ENCODE measurements at regions not wholly inside any gene's neighbourhood (a gene's known extent, or its start where the extent isn't known, plus 50 kb on each side); places are given as distances from the start of the nearest gene placed in this dataset.
"Not testable (repeated sequence)": the region's sequence is repeated elsewhere in the genome, so short reads cannot be mapped to it uniquely, and the experiment has no call there.

DNA sequence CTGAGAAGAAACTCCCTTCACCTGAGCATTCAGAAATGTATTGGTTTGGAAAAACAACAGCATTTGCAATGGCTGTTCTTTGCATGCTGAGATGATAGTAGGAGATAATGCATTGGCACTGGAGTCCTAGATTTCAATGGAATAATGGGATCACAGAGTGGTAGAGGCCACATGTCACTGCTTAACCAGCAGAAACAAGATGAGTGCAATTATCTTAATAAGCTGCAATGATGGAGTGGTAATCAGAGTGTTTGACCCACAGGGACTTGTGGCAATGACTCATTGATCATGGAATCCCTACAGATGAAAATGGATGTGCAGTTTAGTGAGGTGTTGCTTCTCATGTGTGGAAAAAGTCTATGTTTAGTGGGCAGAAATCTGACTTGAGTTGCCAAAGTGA is 218.8 kb upstream of the ZEB2 start:
- no TSS peak for BruUV-seq (replicated peaks)
- DNase-seq (ENCODE audit: low read depth, low spot score), result no peak
- CTCF ChIA-PET, result no interaction called here
- in situ Hi-C loops (cut with HindIII; ENCODE audit: low pct_unique_long_range_greater_than_20kb, low sequenced_read_pairs), result no loop called here
- H3K9me3 ChIP-seq (ENCODE audit: control insufficient read depth, insufficient read depth, low read depth, low read length), result no peaks in the 10 kb centered on the region
- intact Hi-C loops (cut with micrococcal nuclease; ENCODE audit: unreplicated experiment), result no loop called here
- no peak overlapping the region for H3K27ac ChIP-seq (ENCODE audit: low read length)
- no peak overlapping the region for H3K4me3 ChIP-seq (ENCODE audit: low read depth in 2 of 2, low read length in 2 of 2)
- no peaks in the 10 kb centered on the region for H3K27me3 ChIP-seq (ENCODE audit: control insufficient read depth, insufficient read depth, low read length)
- H3K36me3 ChIP-seq (ENCODE audit: control insufficient read depth, insufficient read depth, low read length), result no peaks in the 10 kb centered on the region
- POLR2A ChIA-PET, result no interaction called here
- TF ChIP-seq TCF7L2 (IDR thresholded peaks at IDR 0.05; ENCODE audit: low read depth, low read length) (no peak), POLR2AphosphoS5 (IDR thresholded peaks at IDR 0.05; ENCODE audit: low read depth, low read length) (no peak), SIN3A (IDR thresholded peaks at IDR 0.05; ENCODE audit: borderline replicate concordance, insufficient read depth, low read depth, low read length) (no peak)
- TF ChIP-seq, protein P1, sequence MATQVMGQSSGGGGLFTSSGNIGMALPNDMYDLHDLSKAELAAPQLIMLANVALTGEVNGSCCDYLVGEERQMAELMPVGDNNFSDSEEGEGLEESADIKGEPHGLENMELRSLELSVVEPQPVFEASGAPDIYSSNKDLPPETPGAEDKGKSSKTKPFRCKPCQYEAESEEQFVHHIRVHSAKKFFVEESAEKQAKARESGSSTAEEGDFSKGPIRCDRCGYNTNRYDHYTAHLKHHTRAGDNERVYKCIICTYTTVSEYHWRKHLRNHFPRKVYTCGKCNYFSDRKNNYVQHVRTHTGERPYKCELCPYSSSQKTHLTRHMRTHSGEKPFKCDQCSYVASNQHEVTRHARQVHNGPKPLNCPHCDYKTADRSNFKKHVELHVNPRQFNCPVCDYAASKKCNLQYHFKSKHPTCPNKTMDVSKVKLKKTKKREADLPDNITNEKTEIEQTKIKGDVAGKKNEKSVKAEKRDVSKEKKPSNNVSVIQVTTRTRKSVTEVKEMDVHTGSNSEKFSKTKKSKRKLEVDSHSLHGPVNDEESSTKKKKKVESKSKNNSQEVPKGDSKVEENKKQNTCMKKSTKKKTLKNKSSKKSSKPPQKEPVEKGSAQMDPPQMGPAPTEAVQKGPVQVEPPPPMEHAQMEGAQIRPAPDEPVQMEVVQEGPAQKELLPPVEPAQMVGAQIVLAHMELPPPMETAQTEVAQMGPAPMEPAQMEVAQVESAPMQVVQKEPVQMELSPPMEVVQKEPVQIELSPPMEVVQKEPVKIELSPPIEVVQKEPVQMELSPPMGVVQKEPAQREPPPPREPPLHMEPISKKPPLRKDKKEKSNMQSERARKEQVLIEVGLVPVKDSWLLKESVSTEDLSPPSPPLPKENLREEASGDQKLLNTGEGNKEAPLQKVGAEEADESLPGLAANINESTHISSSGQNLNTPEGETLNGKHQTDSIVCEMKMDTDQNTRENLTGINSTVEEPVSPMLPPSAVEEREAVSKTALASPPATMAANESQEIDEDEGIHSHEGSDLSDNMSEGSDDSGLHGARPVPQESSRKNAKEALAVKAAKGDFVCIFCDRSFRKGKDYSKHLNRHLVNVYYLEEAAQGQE (IDR thresholded peaks at IDR 0.05; ENCODE audit: insufficient read depth in 1 of 2, low read depth in 2 of 2, low read length in 1 of 2), result no peak
- TF ChIP-seq, protein P2, sequence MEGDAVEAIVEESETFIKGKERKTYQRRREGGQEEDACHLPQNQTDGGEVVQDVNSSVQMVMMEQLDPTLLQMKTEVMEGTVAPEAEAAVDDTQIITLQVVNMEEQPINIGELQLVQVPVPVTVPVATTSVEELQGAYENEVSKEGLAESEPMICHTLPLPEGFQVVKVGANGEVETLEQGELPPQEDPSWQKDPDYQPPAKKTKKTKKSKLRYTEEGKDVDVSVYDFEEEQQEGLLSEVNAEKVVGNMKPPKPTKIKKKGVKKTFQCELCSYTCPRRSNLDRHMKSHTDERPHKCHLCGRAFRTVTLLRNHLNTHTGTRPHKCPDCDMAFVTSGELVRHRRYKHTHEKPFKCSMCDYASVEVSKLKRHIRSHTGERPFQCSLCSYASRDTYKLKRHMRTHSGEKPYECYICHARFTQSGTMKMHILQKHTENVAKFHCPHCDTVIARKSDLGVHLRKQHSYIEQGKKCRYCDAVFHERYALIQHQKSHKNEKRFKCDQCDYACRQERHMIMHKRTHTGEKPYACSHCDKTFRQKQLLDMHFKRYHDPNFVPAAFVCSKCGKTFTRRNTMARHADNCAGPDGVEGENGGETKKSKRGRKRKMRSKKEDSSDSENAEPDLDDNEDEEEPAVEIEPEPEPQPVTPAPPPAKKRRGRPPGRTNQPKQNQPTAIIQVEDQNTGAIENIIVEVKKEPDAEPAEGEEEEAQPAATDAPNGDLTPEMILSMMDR (IDR thresholded peaks at IDR 0.05), result no peak
- no peak for ATAC-seq
- no peaks in the 10 kb centered on the region for H3K4me1 ChIP-seq (ENCODE audit: control insufficient read depth, insufficient read depth, low read length)

DNA sequence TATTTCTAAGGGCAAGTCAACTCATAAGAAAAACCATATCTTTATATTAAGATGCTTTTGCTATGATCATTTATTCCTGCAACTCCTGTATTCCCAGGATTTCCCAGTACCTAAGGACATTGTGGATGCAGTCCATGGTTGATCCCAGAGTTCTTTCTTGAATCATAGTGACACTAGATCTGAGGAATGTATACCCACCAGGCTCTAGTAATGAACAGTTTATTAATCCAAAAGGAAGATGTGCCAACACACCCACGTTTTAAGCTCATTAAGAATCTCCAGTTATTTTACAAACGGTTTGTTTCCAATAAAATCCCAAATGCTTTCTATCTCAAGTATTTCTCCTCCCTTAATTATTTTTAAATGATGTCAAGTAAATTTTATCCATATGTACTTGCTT is 210.8 kb upstream of the ZEB2 start:
- Histone ChIP-seq H3K9me3 (ENCODE audit: control insufficient read depth, insufficient read depth, low read depth, low read length) (no peaks in the 10 kb centered on the region), H3K4me3 (ENCODE audit: low read depth in 2 of 2, low read length in 2 of 2) (no peak overlapping the region), H3K27me3 (ENCODE audit: control insufficient read depth, insufficient read depth, low read length) (no peaks in the 10 kb centered on the region), H3K27ac (ENCODE audit: low read length) (no peak overlapping the region), H3K4me1 (ENCODE audit: control insufficient read depth, insufficient read depth, low read length) (no peaks in the 10 kb centered on the region), H3K36me3 (ENCODE audit: control insufficient read depth, insufficient read depth, low read length) (no peaks in the 10 kb centered on the region)
- POLR2A ChIA-PET, result no interaction called here
- CTCF ChIA-PET, result no interaction called here
- TF ChIP-seq TCF7L2 (IDR thresholded peaks at IDR 0.05; ENCODE audit: low read depth, low read length) (no peak), POLR2AphosphoS5 (IDR thresholded peaks at IDR 0.05; ENCODE audit: low read depth, low read length) (no peak), SIN3A (IDR thresholded peaks at IDR 0.05; ENCODE audit: borderline replicate concordance, insufficient read depth, low read depth, low read length) (no peak)
- TF ChIP-seq, protein P2 (IDR thresholded peaks at IDR 0.05), result no peak
- TF ChIP-seq, protein P1 (IDR thresholded peaks at IDR 0.05; ENCODE audit: insufficient read depth in 1 of 2, low read depth in 2 of 2, low read length in 1 of 2), result no peak
- ATAC-seq (no peak), DNase-seq (ENCODE audit: low read depth, low spot score) (no peak)
- in situ Hi-C loops (cut with HindIII; ENCODE audit: low pct_unique_long_range_greater_than_20kb, low sequenced_read_pairs) (no loop called here), intact Hi-C loops (cut with micrococcal nuclease; ENCODE audit: unreplicated experiment) (no loop called here)
- BruUV-seq (replicated peaks), result no TSS peak

DNA sequence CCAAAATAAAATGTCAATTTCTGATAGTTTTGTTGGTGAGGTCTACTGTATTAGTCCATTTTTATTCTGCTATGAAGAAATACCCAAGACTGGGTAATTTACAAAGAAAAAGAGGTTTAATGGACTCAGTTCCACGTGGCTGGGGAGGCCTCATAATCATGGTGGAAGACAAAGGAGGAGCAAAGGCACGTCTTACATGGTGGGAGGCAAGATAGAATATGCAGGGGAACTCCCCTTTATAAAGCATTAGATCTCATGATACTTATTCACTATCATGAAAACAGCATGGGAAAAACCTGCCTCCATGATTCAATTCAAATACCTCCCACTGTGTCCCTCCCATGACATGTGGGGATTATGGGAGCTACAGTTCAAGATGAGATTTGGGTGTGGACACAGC is 204.5 kb upstream of the ZEB2 start:
- DNase-seq (ENCODE audit: low read depth, low spot score); H3K4me3 ChIP-seq (ENCODE audit: low read depth in 2 of 2, low read length in 2 of 2); POLR2A ChIA-PET; intact Hi-C loops (cut with micrococcal nuclease; ENCODE audit: unreplicated experiment); H3K4me1 ChIP-seq (ENCODE audit: control insufficient read depth, insufficient read depth, low read length); in situ Hi-C loops (cut with HindIII; ENCODE audit: low pct_unique_long_range_greater_than_20kb, low sequenced_read_pairs); CTCF ChIA-PET; BruUV-seq (replicated peaks); H3K27ac ChIP-seq (ENCODE audit: low read length); H3K9me3 ChIP-seq (ENCODE audit: control insufficient read depth, insufficient read depth, low read depth, low read length); H3K27me3 ChIP-seq (ENCODE audit: control insufficient read depth, insufficient read depth, low read length); ATAC-seq; H3K36me3 ChIP-seq (ENCODE audit: control insufficient read depth, insufficient read depth, low read length): not testable (repeated sequence)
